ENCODE measurements at regions not wholly inside any gene's neighbourhood (a gene's known extent, or its start where the extent isn't known, plus 50 kb on each side); places are given as distances from the start of the nearest gene placed in this dataset.
A peak's percentile ranks its signal among the peaks of the same experiment; 100 is the strongest.

GRCh38 chr16:72560617-72561016 lies 388.7 kb upstream of the PMFBP1 start:
- no peak for TF ChIP-seq CTCF (conservative IDR thresholded peaks at IDR 0.05)
- Mint-ChIP-seq H3K9me3 (no peaks in the 10 kb centered on the region), H3K36me3 (ENCODE audit: low read depth) (no peaks in the 10 kb centered on the region), H3K4me1 (peaks cover 10% of the 10 kb centered on the region), H3K4me3 (no peak overlapping the region), H3K27ac (ENCODE audit: unreplicated experiment) (no peak overlapping the region), H3K27me3 (ENCODE audit: low read depth) (no peaks in the 10 kb centered on the region)
- no peak for DNase-seq (ENCODE audit: low read depth, low spot score)

DNA sequence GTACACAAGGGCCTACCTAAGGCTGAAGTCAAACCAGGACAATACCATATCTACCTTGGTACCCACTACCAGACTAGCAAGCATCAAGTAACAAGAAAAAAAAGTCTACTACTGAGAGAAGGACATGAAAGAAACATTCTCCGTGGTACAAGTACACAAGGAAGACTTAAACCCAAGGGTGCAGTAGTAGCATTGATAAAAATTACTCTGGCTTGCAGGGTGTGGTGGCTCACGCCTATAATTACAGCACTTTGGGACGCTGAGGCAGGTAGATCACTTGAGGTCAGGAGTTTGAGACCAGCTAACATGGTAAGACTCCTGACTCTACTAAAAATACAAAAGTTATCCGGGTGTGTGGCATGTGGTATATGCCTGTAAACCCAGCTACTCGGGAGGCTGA lies 386.5 kb upstream of the PMFBP1 start:
- Mint-ChIP-seq H3K27me3 (ENCODE audit: low read depth) (no peaks in the 10 kb centered on the region), H3K36me3 (ENCODE audit: low read depth) (peaks cover 9% of the 10 kb centered on the region), H3K4me3 (no peak overlapping the region), H3K9me3 (no peaks in the 10 kb centered on the region), H3K27ac (ENCODE audit: unreplicated experiment) (peak overlapping the region; percentile 60), H3K4me1 (peaks cover 10% of the 10 kb centered on the region)
- TF ChIP-seq CTCF (conservative IDR thresholded peaks at IDR 0.05), result no peak
- DNase-seq (ENCODE audit: low read depth, low spot score), result no peak

DNA sequence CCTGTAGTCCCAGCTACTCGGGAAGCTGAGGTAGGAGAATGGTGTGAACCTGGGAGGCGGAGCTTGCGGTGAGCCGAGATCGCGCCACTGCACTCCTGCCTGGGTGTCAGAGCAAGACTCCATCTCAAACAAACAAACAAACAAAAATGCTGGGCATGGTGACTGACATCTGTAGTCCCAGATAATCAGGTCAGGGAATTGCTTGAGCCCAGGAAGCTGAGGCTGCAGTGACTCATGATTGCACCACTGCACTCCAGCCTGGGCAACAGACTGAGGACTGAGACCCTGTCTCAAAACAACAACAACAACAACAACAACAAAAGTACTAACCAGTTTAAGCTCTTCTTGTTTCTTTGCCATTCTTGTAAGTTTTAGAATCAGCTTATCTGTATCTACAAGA lies 383.0 kb upstream of the PMFBP1 start:
- Mint-ChIP-seq H3K36me3 (ENCODE audit: low read depth) (peaks cover 23% of the 10 kb centered on the region), H3K9me3 (no peaks in the 10 kb centered on the region), H3K27me3 (ENCODE audit: low read depth) (no peaks in the 10 kb centered on the region), H3K4me3 (no peak overlapping the region), H3K4me1 (no peaks in the 10 kb centered on the region), H3K27ac (ENCODE audit: unreplicated experiment) (no peak overlapping the region)
- TF ChIP-seq CTCF (conservative IDR thresholded peaks at IDR 0.05), result no peak
- no peak for DNase-seq (ENCODE audit: low read depth, low spot score)

GRCh38 chr16:72552654-72553053 lies 380.7 kb upstream of the PMFBP1 start:
- TF ChIP-seq CTCF (conservative IDR thresholded peaks at IDR 0.05), result no peak
- peaks cover 3% of the 10 kb centered on the region for H3K9me3 Mint-ChIP-seq
- peaks cover 41% of the 10 kb centered on the region for H3K36me3 Mint-ChIP-seq (ENCODE audit: low read depth)
- H3K4me3 Mint-ChIP-seq, result no peak overlapping the region
- H3K27me3 Mint-ChIP-seq (ENCODE audit: low read depth), result no peaks in the 10 kb centered on the region
- DNase-seq (ENCODE audit: low read depth, low spot score), result no peak
- H3K4me1 Mint-ChIP-seq, result no peaks in the 10 kb centered on the region
- H3K27ac Mint-ChIP-seq (ENCODE audit: unreplicated experiment), result no peak overlapping the region

- H3K4me3 Mint-ChIP-seq, result no peak overlapping the region
- H3K36me3 Mint-ChIP-seq (ENCODE audit: low read depth), result peaks cover 50% of the 10 kb centered on the region
- H3K27ac Mint-ChIP-seq (ENCODE audit: unreplicated experiment), result no peak overlapping the region
- DNase-seq (ENCODE audit: low read depth, low spot score), result no peak
- no peaks in the 10 kb centered on the region for H3K4me1 Mint-ChIP-seq
- no peaks in the 10 kb centered on the region for H3K27me3 Mint-ChIP-seq (ENCODE audit: low read depth)
- no peak for TF ChIP-seq CTCF (conservative IDR thresholded peaks at IDR 0.05)
- H3K9me3 Mint-ChIP-seq, result peaks cover 5% of the 10 kb centered on the region
These were observed 379.7 kb upstream of the PMFBP1 start for GRCh38 chr16:72551649-72552048.

DNA sequence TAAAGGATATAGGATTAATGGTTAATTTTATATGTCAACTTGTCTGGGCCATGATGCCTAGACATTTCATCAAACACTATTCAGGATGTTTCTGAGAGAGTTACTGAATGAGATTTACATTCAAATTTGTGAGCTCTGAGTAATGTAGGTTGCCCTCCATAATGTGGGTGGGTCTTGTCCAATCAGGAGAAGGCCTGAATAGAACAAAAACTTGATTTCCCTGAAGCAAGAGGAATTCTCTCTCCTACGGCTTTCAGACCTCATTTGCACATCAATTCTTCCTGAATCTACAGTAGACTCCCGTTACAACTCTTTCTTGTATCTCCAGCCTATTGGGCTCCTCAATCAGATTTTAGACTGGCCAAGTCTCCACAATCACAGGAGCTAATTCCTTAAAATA lies 377.9 kb upstream of the PMFBP1 start:
- H3K4me3 Mint-ChIP-seq, result no peak overlapping the region
- no peaks in the 10 kb centered on the region for H3K27me3 Mint-ChIP-seq (ENCODE audit: low read depth)
- TF ChIP-seq CTCF (conservative IDR thresholded peaks at IDR 0.05), result no peak
- H3K36me3 Mint-ChIP-seq (ENCODE audit: low read depth), result peaks cover 59% of the 10 kb centered on the region
- no peak for DNase-seq (ENCODE audit: low read depth, low spot score)
- no peak overlapping the region for H3K27ac Mint-ChIP-seq (ENCODE audit: unreplicated experiment)
- H3K9me3 Mint-ChIP-seq, result peaks cover 15% of the 10 kb centered on the region
- no peaks in the 10 kb centered on the region for H3K4me1 Mint-ChIP-seq

Data from neural crest cell (in vitro differentiated cells).